HepG2 (cell line): ENCODE measurements at regions not wholly inside any gene's neighbourhood (a gene's known extent, or its start where the extent isn't known, plus 50 kb on each side); places are given as distances from the start of the nearest gene placed in this dataset.

Experiments used
- CHD4 ChIP-seq: fragments of 200-600 bp; sonication (generic); IDR thresholded peaks from 2 replicates; pipeline ENCODE4 v1.7.0; 2017; ENCODE audit warnings: mild to moderate bottlenecking, low read length, borderline replicate concordance
- FOXP4 ChIP-seq: sonication (generic); formaldehyde crosslinking; IDR thresholded peaks from 2 replicates; pipeline ENCODE4 v1.4.0; 2020; ENCODE audit warnings: missing genetic modification reagents
- HINFP ChIP-seq: sonication (generic); formaldehyde crosslinking; IDR thresholded peaks from 2 replicates; pipeline ENCODE4 v1.4.0; 2020; ENCODE audit warnings: low read depth, mild to moderate bottlenecking, missing genetic modification reagents
- HNF4A ChIP-seq: sonication (generic); formaldehyde crosslinking; IDR thresholded peaks from 2 replicates; pipeline ENCODE4 v1.4.0; 2020; ENCODE audit warnings: missing genetic modification reagents
- KAT2B ChIP-seq: fragments of 150-350 bp; IDR thresholded peaks from 2 replicates; pipeline ENCODE4 v1.6.1; 2014; ENCODE audit warnings: low read depth, low read length, borderline replicate concordance
- NFIC ChIP-seq: IDR thresholded peaks from 2 replicates; pipeline ENCODE4 v1.6.1; 2012; ENCODE audit warnings: mild to moderate bottlenecking, low read length, inconsistent platforms
- POLR2AphosphoS2 ChIP-seq: IDR thresholded peaks from 2 replicates; pipeline ENCODE4 v1.6.1; 2011; ENCODE audit warnings: low read depth, low read length, improper control_type of control experiment
- PRDM10 ChIP-seq: sonication (generic); formaldehyde crosslinking; IDR thresholded peaks from 2 replicates; pipeline ENCODE4 v1.4.0; 2020; ENCODE audit warnings: low read depth, missing genetic modification reagents
- RAD21 ChIP-seq: fragments of 450-650 bp; formaldehyde crosslinking; IDR thresholded peaks from 2 replicates; pipeline ENCODE4 v1.5.0; 2020; ENCODE audit warnings: mild to moderate bottlenecking
- SIX1 ChIP-seq: sonication (generic); formaldehyde crosslinking; IDR thresholded peaks from 2 replicates; pipeline ENCODE4 v1.4.0; 2020; ENCODE audit warnings: missing genetic modification reagents, borderline replicate concordance
- SOX6 ChIP-seq, 2 experiments: fragments of 450-650 bp in 1 of 2; sonication (generic) in 1 of 2; formaldehyde crosslinking in 1 of 2; IDR thresholded peaks; 2 replicates each; pipeline versions ENCODE4 v1.4.0 to v1.6.1; 2017 to 2020; ENCODE audit warnings: antibody characterized with exemption in 1 of 2, mild to moderate bottlenecking in 1 of 2, missing genetic modification reagents in 1 of 2
- TAF15 ChIP-seq: fragments of 200-400 bp; formaldehyde crosslinking; IDR thresholded peaks from one replicate; pipeline ENCODE4 v1.6.1; 2018; ENCODE audit warnings: mild to moderate bottlenecking, low read depth, low read length; ENCODE audit not compliant: poor library complexity, severe bottlenecking
- TEAD3 ChIP-seq: optimal IDR thresholded peaks from 2 replicates; pipeline ENCODE3; 2016; ENCODE audit warnings: borderline replicate concordance
- TERF1 ChIP-seq: sonication (generic); formaldehyde crosslinking; IDR thresholded peaks from 2 replicates; pipeline ENCODE4 v1.8.0; 2022; ENCODE audit warnings: mild to moderate bottlenecking, missing genetic modification reagents, moderate library complexity
- TRIM22 ChIP-seq: fragments of 450-650 bp; IDR thresholded peaks from 2 replicates; pipeline ENCODE4 v1.6.1; 2017
- ZBTB49 ChIP-seq: sonication (generic); formaldehyde crosslinking; IDR thresholded peaks from 2 replicates; pipeline ENCODE4 v1.4.0; 2020; ENCODE audit warnings: missing genetic modification reagents, borderline replicate concordance
- ZNF329 ChIP-seq: sonication (generic); formaldehyde crosslinking; IDR thresholded peaks from 2 replicates; pipeline ENCODE4 v1.9.0; 2021; ENCODE audit warnings: low read depth, mild to moderate bottlenecking, missing genetic modification reagents
- ZNF616 ChIP-seq: sonication (generic); formaldehyde crosslinking; IDR thresholded peaks from 2 replicates; pipeline ENCODE4 v1.5.0; 2020; ENCODE audit warnings: low read depth, mild to moderate bottlenecking, missing genetic modification reagents

- TF ChIP-seq PRDM10, result no peak
- peak; percentile 84 for TF ChIP-seq HNF4A (CRISPR knock-in tag)
- no peak for TF ChIP-seq SOX6 (IDR thresholded peaks at IDR 0.05)
- TF ChIP-seq SOX6 (CRISPR knock-in tag; IDR thresholded peaks at IDR 0.05), result 0 out of 2 replicates have a peak, but pooled peaks have one; percentile 13
- no peak for TF ChIP-seq ZNF329 (CRISPR knock-in tag)
- no peak for TF ChIP-seq TERF1 (CRISPR knock-in tag)
- no peak for TF ChIP-seq TRIM22
- peak; percentile 68; the same call in 1 of the 2 replicates for TF ChIP-seq SIX1 (CRISPR knock-in tag)
- TF ChIP-seq ZNF616, result no peak
- TF ChIP-seq TAF15, result no peak
- no peak for TF ChIP-seq ZBTB49
- TF ChIP-seq KAT2B, result no peak
- TF ChIP-seq RAD21 (CRISPR knock-in tag), result no peak; the same call in 1 of the 2 replicates
- no peak for TF ChIP-seq NFIC
- TF ChIP-seq HINFP (CRISPR knock-in tag), result peak; percentile 50; the same call in 1 of the 2 replicates
- TF ChIP-seq POLR2AphosphoS2, result no peak
- peak; percentile 67 for TF ChIP-seq TEAD3 (CRISPR knock-in tag)
- peak; percentile 49; the same call in 1 of the 2 replicates for TF ChIP-seq FOXP4 (CRISPR knock-in tag)
- TF ChIP-seq CHD4, result no peak
Measured at GRCh38 chr3:194058189-194058571, 77.8 kb upstream of the HES1 start (continued).
